Astrocyte (in vitro differentiated cells and primary cell): ENCODE measurements at regions not wholly inside any gene's neighbourhood (a gene's known extent, or its start where the extent isn't known, plus 50 kb on each side); places are given as distances from the start of the nearest gene placed in this dataset.

Experiments used
- DNase-seq: peaks from one replicate; pipeline ENCODE4 v3.0.0-alpha.2; 2010; ENCODE audit warnings: low read depth
- FAIRE-seq: peaks from 2 replicates; lab custom pipeline; 2011; peaks lifted over from hg19 to GRCh38; lab: Jason Lieb, UNC
- H2AFZ ChIP-seq: 2 replicates; pipeline ENCODE4 v1.6.0; 2012; ENCODE audit warnings: low read depth, low read length, inconsistent platforms
- H3K27ac ChIP-seq: 2 replicates; pipeline ENCODE4 v1.5.1; 2011; ENCODE audit warnings: low read depth, low read length, inconsistent platforms
- H3K27me3 ChIP-seq: 2 replicates; pipeline ENCODE4 v1.6.0; 2011; ENCODE audit warnings: low read length, inconsistent platforms; ENCODE audit not compliant: insufficient read depth
- H3K36me3 ChIP-seq: 2 replicates; pipeline ENCODE4 v1.5.1; 2011; ENCODE audit warnings: low read length, inconsistent platforms; ENCODE audit not compliant: insufficient read depth
- H3K4me1 ChIP-seq: 2 replicates; pipeline ENCODE4 v1.5.1; 2011; ENCODE audit warnings: low read length, inconsistent platforms; ENCODE audit not compliant: insufficient read depth
- H3K4me2 ChIP-seq: 2 replicates; pipeline ENCODE4 v1.6.0; 2012; ENCODE audit warnings: low read length, inconsistent platforms
- H3K4me3 ChIP-seq: 2 replicates; pipeline ENCODE4 v1.5.1; 2011; ENCODE audit warnings: low read depth, mild to moderate bottlenecking, low read length, inconsistent platforms; ENCODE audit not compliant: insufficient read depth
- H3K79me2 ChIP-seq: 2 replicates; pipeline ENCODE4 v1.6.0; 2012; ENCODE audit warnings: mild to moderate bottlenecking, low read length, inconsistent platforms; ENCODE audit not compliant: insufficient read depth
- H3K9ac ChIP-seq: 2 replicates; pipeline ENCODE4 v1.6.0; 2012; ENCODE audit warnings: mild to moderate bottlenecking, low read length, inconsistent platforms
- H3K9me3 ChIP-seq: 2 replicates; pipeline ENCODE4 v1.5.1; 2012; ENCODE audit warnings: low read depth, mild to moderate bottlenecking, low read length, inconsistent platforms; ENCODE audit not compliant: insufficient read depth
- H4K20me1 ChIP-seq: 2 replicates; pipeline ENCODE4 v1.6.0; 2012; ENCODE audit warnings: low read length, inconsistent platforms; ENCODE audit not compliant: insufficient read depth
- H3K27ac Mint-ChIP-seq: one replicate; pipeline ENCODE4 v1.8.0; 2021; ENCODE audit warnings: mild to moderate bottlenecking, mixed read lengths; ENCODE audit not compliant: unreplicated experiment
- H3K27me3 Mint-ChIP-seq: one replicate; pipeline ENCODE4 v1.8.0; 2021; ENCODE audit warnings: low read depth, mixed read lengths; ENCODE audit not compliant: unreplicated experiment
- H3K36me3 Mint-ChIP-seq: one replicate; pipeline ENCODE4 v1.8.0; 2021; ENCODE audit warnings: low read depth, mixed read lengths; ENCODE audit not compliant: unreplicated experiment
- H3K4me1 Mint-ChIP-seq: one replicate; pipeline ENCODE4 v1.8.0; 2021; ENCODE audit warnings: low read depth, mixed read lengths; ENCODE audit not compliant: unreplicated experiment
- H3K4me3 Mint-ChIP-seq: one replicate; pipeline ENCODE4 v1.8.0; 2021; ENCODE audit warnings: mild to moderate bottlenecking, moderate library complexity, mixed read lengths; ENCODE audit not compliant: unreplicated experiment
- H3K9me3 Mint-ChIP-seq: one replicate; pipeline ENCODE4 v1.8.0; 2021; ENCODE audit warnings: mild to moderate bottlenecking, mixed read lengths; ENCODE audit not compliant: unreplicated experiment
- EZH2 ChIP-seq: IDR thresholded peaks from 2 replicates; pipeline ENCODE4 v1.6.1; 2012; ENCODE audit warnings: mild to moderate bottlenecking, low read length, inconsistent platforms; ENCODE audit not compliant: insufficient read depth
- TF ChIP-seq, protein P1 (sequence below): IDR thresholded peaks from 2 replicates; pipeline ENCODE4 v1.5.1; 2011; ENCODE audit warnings: low read depth, mild to moderate bottlenecking, inconsistent platforms, low read length, moderate library complexity; ENCODE audit not compliant: insufficient read depth

DNA sequence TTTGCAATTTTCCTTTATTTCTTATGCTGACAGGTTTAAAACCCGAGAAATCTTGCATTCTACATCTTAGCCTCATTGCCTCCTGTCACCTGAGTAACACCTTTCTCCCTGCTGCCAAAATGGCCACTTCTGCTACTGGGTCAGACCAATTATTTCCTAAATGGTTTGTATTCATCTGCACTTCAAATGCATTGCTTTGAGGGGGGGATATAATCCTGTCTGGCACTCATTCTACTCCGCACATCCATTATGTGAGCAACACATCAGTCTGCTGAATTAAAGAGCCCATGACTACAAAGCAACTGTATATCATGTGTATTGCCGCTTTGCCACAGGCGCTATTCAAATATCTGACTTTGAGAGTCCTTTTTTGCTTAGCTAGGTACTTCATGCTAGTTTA, 141.6 kb upstream of the TSHZ2 start:
- FAIRE-seq = no peak
- H2AFZ ChIP-seq = no peak overlapping the region

DNA sequence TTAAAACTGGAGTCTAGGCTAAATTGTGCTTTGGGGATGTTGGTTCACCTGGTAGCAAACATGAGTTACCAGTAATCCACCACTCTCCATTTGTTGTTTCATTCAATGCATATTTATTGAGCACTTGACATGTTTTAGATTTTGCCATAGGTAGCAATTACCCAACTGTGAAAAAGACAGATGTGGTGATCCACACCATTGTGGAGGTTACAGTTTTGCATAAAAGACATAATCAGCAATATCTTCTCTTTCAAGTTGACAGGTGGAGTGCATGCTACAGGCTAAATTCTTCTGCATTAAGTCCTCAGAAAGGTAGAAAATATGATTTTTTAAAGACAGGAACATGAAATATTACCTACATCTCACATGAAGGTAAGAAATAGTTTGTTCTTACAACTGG, 143.0 kb upstream of the TSHZ2 start:
- Histone ChIP-seq H4K20me1 (no peaks in the 10 kb centered on the region), H3K4me3 (no peak overlapping the region), H2AFZ (no peak overlapping the region), H3K4me1 (no peaks in the 10 kb centered on the region), H3K36me3 (no peaks in the 10 kb centered on the region), H3K4me2 (no peak overlapping the region), H3K27me3 (no peaks in the 10 kb centered on the region), H3K9me3 (no peaks in the 10 kb centered on the region), H3K27ac (no peak overlapping the region), H3K9ac (no peak overlapping the region), H3K79me2 (no peaks in the 10 kb centered on the region)
- H3K4me1 Mint-ChIP-seq = no peaks in the 10 kb centered on the region
- TF ChIP-seq, protein P1, sequence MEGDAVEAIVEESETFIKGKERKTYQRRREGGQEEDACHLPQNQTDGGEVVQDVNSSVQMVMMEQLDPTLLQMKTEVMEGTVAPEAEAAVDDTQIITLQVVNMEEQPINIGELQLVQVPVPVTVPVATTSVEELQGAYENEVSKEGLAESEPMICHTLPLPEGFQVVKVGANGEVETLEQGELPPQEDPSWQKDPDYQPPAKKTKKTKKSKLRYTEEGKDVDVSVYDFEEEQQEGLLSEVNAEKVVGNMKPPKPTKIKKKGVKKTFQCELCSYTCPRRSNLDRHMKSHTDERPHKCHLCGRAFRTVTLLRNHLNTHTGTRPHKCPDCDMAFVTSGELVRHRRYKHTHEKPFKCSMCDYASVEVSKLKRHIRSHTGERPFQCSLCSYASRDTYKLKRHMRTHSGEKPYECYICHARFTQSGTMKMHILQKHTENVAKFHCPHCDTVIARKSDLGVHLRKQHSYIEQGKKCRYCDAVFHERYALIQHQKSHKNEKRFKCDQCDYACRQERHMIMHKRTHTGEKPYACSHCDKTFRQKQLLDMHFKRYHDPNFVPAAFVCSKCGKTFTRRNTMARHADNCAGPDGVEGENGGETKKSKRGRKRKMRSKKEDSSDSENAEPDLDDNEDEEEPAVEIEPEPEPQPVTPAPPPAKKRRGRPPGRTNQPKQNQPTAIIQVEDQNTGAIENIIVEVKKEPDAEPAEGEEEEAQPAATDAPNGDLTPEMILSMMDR = no peak
- no peak for TF ChIP-seq EZH2
- DNase-seq (no peak), FAIRE-seq (no peak)
- H3K9me3 Mint-ChIP-seq = no peaks in the 10 kb centered on the region
- H3K27me3 Mint-ChIP-seq = peaks cover 3% of the 10 kb centered on the region
- no peaks in the 10 kb centered on the region for H3K36me3 Mint-ChIP-seq
- H3K27ac Mint-ChIP-seq = no peak overlapping the region
- H3K4me3 Mint-ChIP-seq = no peak overlapping the region

More for the DNA sequence above, 141.6 kb upstream of the TSHZ2 start:
- no peaks in the 10 kb centered on the region for H3K36me3 Mint-ChIP-seq
- Histone ChIP-seq H3K4me2 (no peak overlapping the region), H3K79me2 (no peaks in the 10 kb centered on the region), H3K9ac (no peak overlapping the region), H3K4me3 (no peak overlapping the region), H3K4me1 (no peaks in the 10 kb centered on the region), H3K27me3 (no peaks in the 10 kb centered on the region), H3K27ac (no peak overlapping the region), H3K36me3 (no peaks in the 10 kb centered on the region), H4K20me1 (no peaks in the 10 kb centered on the region), H3K9me3 (no peaks in the 10 kb centered on the region)
- TF ChIP-seq, protein P1 = no peak
- TF ChIP-seq EZH2 = no peak
- DNase-seq = no peak
- peaks cover 5% of the 10 kb centered on the region for H3K27me3 Mint-ChIP-seq
- H3K4me1 Mint-ChIP-seq = no peaks in the 10 kb centered on the region
- H3K9me3 Mint-ChIP-seq = peaks cover 2% of the 10 kb centered on the region
- no peak overlapping the region for H3K27ac Mint-ChIP-seq
- H3K4me3 Mint-ChIP-seq = no peak overlapping the region

DNA sequence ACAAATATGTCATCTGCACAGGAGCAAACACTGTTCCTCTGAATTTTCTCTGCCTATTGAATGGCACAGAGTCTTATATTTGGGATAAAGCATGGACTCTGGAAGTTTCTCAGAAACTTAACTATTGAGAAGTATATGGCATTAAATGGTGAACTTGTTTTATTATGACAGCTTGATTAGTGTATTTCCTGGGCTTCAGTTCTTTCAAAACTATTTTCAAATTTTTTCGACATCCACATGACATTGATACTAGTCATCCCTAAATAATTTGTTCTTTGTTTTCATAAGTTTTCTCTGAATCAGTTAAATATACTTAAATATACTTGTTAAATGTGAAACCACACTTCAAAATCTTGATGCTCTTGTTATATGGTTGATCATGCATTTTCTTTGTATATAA, 144.0 kb upstream of the TSHZ2 start:
- no peaks in the 10 kb centered on the region for H3K36me3 Mint-ChIP-seq
- no peaks in the 10 kb centered on the region for H3K4me1 Mint-ChIP-seq
- Histone ChIP-seq H3K36me3 (no peaks in the 10 kb centered on the region), H3K79me2 (no peaks in the 10 kb centered on the region), H3K9me3 (no peaks in the 10 kb centered on the region), H3K27ac (no peak overlapping the region), H3K4me2 (no peak overlapping the region), H3K4me1 (no peaks in the 10 kb centered on the region), H2AFZ (no peak overlapping the region), H3K4me3 (no peak overlapping the region), H3K27me3 (no peaks in the 10 kb centered on the region), H4K20me1 (no peaks in the 10 kb centered on the region), H3K9ac (no peak overlapping the region)
- TF ChIP-seq, protein P1 = no peak
- TF ChIP-seq EZH2 = no peak
- DNase-seq = no peak
- H3K27ac Mint-ChIP-seq = no peak overlapping the region
- no peaks in the 10 kb centered on the region for H3K27me3 Mint-ChIP-seq
- no peak overlapping the region for H3K4me3 Mint-ChIP-seq
- no peaks in the 10 kb centered on the region for H3K9me3 Mint-ChIP-seq
- no peak for FAIRE-seq
